Activated T-cell treated with anti-CD3 and anti-CD28 coated beads, Interleukin-2, amount 50 U/mL, for 1 hour (primary cell): ENCODE measurements at regions not wholly inside any gene's neighbourhood (a gene's known extent, or its start where the extent isn't known, plus 50 kb on each side); places are given as distances from the start of the nearest gene placed in this dataset.
"Not testable (repeated sequence)": the region's sequence is repeated elsewhere in the genome, so short reads cannot be mapped to it uniquely, and the experiment has no call there.

Experiments
- DNase-seq: peaks from one replicate; pipeline ENCODE4 v3.0.0-alpha.2; 2020

DNA sequence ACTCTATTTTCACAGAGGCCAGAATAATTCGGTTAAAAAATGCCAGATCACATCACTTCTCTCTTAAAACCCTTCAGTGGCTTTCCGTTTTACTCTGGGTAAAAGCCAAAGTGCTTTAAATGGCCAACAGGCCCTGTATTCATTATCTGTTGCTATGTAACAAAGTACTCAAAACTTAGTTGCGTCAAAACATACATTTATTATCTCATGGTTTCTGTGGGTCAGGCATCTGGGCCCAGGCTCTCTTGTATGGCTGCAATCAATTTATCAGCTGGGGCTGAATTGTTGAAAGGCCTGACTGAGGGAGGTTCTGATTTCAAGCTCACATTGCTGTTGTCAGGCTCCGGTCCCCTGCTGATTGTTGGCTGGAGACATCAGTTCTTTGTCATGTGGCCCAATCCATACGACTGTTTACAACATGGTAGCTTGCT lies 72.7 kb upstream of the H2AZ1 start:
- no peak for DNase-seq

DNA sequence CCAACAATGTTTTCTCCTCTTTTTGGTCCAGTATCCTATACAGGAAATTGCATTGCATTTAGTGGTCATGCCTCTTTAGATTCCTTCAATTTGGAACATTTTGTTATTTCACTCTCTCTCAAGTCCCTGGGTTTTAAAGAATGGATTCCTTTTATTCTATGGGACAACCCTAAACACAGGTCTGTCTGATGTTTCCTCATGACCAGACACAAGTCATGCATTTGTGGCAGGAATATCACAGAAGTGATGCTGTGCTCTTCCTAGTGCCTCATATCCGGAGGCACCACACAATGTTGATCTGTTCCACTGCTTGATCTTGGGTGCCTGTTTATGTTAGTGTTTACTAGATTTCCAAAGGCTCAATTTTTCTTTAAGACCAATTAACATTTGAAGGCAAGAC lies 69.7 kb upstream of the H2AZ1 start:
- no peak for DNase-seq

DNA sequence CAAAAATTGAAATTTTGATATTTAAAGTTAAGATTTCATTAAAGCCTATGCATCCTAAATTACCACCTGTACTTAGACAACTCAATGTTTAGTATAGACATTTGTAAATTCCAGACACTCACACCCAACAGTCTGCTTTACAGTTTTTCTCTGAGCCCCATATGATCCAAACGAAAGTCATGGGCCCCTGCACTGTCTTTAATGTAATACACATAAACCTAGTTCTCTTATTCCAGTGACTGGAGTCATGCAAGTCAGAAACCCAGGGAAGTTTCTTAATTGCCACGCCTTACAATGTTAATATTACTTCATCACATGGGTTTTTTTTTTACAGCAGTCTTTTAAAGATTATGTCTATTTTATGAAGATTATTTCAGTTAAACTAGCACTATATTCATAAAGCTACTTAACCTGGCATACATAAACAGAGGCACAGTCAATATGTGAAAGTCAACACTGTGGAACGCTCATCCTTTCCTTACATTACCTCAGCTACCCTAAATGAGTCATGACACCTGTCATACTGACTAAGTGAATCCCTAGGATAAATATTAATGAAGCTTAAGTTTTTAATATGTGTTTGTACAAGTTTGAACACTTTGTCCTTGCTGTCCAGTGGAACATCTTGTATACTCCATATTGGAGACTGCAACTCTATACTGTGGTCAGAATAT lies 67.7 kb upstream of the H2AZ1 start:
- no peak for DNase-seq

DNA sequence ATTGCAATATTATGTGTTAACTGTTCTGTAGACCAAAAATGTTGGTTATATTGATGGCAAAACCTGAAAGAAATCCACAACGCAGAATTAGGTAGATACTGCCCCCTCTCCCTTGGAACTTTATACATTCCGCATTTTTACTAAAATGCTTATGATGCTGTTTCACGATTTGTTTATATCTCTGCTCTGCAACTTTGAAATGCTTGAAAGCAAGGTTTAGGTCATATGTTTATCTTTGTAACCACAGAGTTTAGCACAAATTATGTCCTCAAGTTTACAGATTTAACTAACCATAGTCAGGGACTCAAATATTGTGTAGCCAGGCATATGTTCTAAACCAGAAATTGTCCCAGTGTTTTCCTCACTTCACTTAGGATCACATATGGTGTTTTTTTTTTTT lies 66.1 kb upstream of the H2AZ1 start:
- no peak for DNase-seq

DNA sequence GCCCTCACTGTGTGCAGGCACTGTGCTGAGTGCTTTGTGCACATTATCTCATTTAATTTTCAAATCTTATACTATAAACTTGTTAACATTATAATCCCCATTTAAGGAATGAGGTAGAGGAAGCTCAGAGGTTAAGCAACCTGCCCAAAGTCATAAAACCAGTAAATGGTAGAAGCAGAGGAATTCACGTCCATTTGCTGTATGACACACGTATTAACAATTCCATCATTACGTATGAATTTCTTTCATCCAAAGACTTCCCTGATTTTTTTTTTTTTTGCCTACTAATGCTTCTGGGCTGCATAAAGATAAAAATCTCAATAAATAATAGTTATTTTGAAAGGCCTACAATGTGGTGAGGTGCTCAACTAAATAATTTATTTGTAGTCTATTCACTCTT lies 64.5 kb upstream of the H2AZ1 start:
- no peak for DNase-seq

DNA sequence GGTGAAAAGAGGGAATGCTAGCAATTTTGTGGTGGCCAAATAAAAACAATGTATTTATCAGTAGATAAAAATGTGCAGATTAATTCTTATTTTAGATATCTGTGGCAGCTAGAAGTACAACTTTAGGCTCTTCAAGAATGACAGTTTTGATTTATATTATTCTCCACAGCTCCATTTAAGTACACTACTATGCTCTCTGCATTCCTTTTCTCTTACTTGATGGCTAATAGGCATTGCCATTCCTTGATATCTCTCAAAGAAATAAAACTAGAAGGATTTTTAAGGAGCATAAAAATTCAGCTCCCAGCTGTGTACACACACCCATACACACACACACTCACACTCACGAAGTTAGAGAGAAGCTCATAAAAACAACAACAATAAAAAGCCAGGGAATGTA lies 59.4 kb upstream of the H2AZ1 start:
- DNase-seq, result no peak

DNA sequence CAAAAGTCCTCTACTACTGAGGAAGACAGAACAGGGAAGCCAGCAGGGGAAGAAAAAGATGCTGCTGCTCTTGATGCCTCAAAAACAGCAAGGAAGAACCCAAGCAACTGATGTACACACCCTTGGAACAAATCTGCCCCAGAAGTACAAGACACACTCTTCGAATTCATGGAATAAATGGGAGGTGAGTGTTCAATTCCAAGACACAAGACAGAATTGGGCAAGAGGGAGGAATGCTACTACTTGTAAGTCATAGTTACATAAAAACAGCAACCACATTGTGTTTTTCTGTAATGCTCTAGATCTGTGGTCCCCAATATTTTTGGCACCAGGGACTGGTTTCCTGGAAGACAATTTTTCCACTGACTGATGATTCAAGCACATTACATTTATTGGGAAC lies 58.0 kb upstream of the H2AZ1 start:
- no peak for DNase-seq

DNA sequence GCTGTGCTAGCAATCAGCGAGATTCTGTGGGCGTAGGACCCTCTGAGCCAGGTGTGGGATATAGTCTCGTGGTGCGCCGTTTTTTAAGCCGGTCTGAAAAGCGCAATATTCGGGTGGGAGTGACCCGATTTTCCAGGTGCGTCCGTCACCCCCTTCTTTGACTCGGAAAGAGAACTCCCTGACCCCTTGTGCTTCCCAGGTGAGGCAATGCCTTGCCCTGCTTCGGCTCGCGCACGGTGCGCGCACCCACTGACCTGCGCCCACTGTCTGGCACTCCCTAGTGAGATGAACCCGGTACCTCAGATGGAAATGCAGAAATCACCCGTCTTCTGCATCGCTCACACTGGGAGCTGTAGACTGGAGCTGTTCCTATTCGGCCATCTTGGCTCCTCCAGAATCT lies 56.1 kb upstream of the H2AZ1 start:
- DNase-seq, result not testable (repeated sequence)
